ENCODE measurements at regions not wholly inside any gene's neighbourhood (a gene's known extent, or its start where the extent isn't known, plus 50 kb on each side); places are given as distances from the start of the nearest gene placed in this dataset.

GRCh38 chr2:48259811-48260210 is 54.7 kb upstream of the FOXN2 start:
- TF ChIP-seq, protein P1, sequence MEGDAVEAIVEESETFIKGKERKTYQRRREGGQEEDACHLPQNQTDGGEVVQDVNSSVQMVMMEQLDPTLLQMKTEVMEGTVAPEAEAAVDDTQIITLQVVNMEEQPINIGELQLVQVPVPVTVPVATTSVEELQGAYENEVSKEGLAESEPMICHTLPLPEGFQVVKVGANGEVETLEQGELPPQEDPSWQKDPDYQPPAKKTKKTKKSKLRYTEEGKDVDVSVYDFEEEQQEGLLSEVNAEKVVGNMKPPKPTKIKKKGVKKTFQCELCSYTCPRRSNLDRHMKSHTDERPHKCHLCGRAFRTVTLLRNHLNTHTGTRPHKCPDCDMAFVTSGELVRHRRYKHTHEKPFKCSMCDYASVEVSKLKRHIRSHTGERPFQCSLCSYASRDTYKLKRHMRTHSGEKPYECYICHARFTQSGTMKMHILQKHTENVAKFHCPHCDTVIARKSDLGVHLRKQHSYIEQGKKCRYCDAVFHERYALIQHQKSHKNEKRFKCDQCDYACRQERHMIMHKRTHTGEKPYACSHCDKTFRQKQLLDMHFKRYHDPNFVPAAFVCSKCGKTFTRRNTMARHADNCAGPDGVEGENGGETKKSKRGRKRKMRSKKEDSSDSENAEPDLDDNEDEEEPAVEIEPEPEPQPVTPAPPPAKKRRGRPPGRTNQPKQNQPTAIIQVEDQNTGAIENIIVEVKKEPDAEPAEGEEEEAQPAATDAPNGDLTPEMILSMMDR (IDR thresholded peaks at IDR 0.05; ENCODE audit: low read depth, low read length): no peak
- no peak for DNase-seq (ENCODE audit: low read depth in 1 of 2, low spot score in 1 of 2)
- Histone ChIP-seq H3K9me3 (ENCODE audit: low read depth) (no peaks in the 10 kb centered on the region), H3K27ac (no peak overlapping the region), H3K27me3 (no peaks in the 10 kb centered on the region), H3K4me3 (no peak overlapping the region), H3K36me3 (no peaks in the 10 kb centered on the region), H3K4me1 (ENCODE audit: low read depth) (no peaks in the 10 kb centered on the region)

DNA sequence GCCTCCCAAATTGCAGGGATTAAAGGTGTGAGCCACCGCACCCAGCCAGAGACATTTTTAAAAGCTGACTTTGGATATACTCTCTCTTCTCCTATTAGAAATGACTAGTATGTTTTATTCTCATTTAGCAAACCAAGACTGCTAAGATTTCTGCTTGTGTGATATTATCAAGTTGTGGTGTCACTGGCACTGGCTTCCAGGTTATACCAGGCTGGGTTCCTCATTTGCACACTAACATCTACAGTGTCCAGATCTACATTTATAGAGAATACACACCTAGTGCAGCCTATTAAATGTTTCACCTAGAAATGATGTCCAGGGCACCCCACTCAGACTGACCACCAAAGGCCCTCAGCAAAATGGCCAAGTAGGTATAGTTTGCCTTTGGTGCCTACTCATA is 49.9 kb upstream of the FOXN2 start:
- no peak for DNase-seq (ENCODE audit: low read depth in 1 of 2, low spot score in 1 of 2)
- H3K4me1 ChIP-seq (ENCODE audit: low read depth): peaks cover 4% of the 10 kb centered on the region
- TF ChIP-seq, protein P1 (IDR thresholded peaks at IDR 0.05; ENCODE audit: low read depth, low read length): no peak
- H3K36me3 ChIP-seq: no peaks in the 10 kb centered on the region
- H3K4me3 ChIP-seq: no peak overlapping the region
- no peaks in the 10 kb centered on the region for H3K9me3 ChIP-seq (ENCODE audit: low read depth)
- H3K27ac ChIP-seq: no peak overlapping the region
- no peaks in the 10 kb centered on the region for H3K27me3 ChIP-seq

Measured in cardiac muscle cell (in vitro differentiated cells and primary cell).